ENCODE measurements at regions not wholly inside any gene's neighbourhood (a gene's known extent, or its start where the extent isn't known, plus 50 kb on each side); places are given as distances from the start of the nearest gene placed in this dataset.
A peak's percentile ranks its signal among the peaks of the same experiment; 100 is the strongest.
"Not testable (repeated sequence)": the region's sequence is repeated elsewhere in the genome, so short reads cannot be mapped to it uniquely, and the experiment has no call there.

GRCh38 chr22:25407226-25407858 is 157.1 kb upstream of the GRK3 start:
- H3K36me3 ChIP-seq (ENCODE audit: insufficient read depth, low read length), result no peaks in the 10 kb centered on the region
- no peak overlapping the region for H3K4me3 ChIP-seq (ENCODE audit: low read length)
- H3K27me3 ChIP-seq (ENCODE audit: insufficient read depth, low read length), result no peaks in the 10 kb centered on the region
- peaks cover 30% of the 10 kb centered on the region for H3K4me1 ChIP-seq (ENCODE audit: insufficient read depth, low read length)
- H2AFZ ChIP-seq (ENCODE audit: low read depth, low read length), result no peak overlapping the region
- no peaks in the 10 kb centered on the region for H3K9me3 ChIP-seq (ENCODE audit: low read length)

GRCh38 chr22:25407859-25408229 is 156.6 kb upstream of the GRK3 start:
- H2AFZ ChIP-seq (ENCODE audit: low read depth, low read length), result no peak overlapping the region
- no peaks in the 10 kb centered on the region for H3K36me3 ChIP-seq (ENCODE audit: insufficient read depth, low read length)
- H3K4me3 ChIP-seq (ENCODE audit: low read length), result no peak overlapping the region
- H3K4me1 ChIP-seq (ENCODE audit: insufficient read depth, low read length), result peaks cover 30% of the 10 kb centered on the region
- no peaks in the 10 kb centered on the region for H3K9me3 ChIP-seq (ENCODE audit: low read length)
- no peaks in the 10 kb centered on the region for H3K27me3 ChIP-seq (ENCODE audit: insufficient read depth, low read length)

GRCh38 chr22:25409240-25409639 is 155.2 kb upstream of the GRK3 start:
- no peak overlapping the region for H2AFZ ChIP-seq (ENCODE audit: low read depth, low read length)
- H3K36me3 ChIP-seq (ENCODE audit: insufficient read depth, low read length), result no peaks in the 10 kb centered on the region
- peaks cover 6% of the 10 kb centered on the region for H3K9me3 ChIP-seq (ENCODE audit: low read length)
- H3K27me3 ChIP-seq (ENCODE audit: insufficient read depth, low read length), result no peaks in the 10 kb centered on the region
- no peak overlapping the region for H3K4me3 ChIP-seq (ENCODE audit: low read length)
- peaks cover 16% of the 10 kb centered on the region for H3K4me1 ChIP-seq (ENCODE audit: insufficient read depth, low read length)

GRCh38 chr22:25410849-25411248 is 153.6 kb upstream of the GRK3 start:
- Histone ChIP-seq H3K4me1 (ENCODE audit: insufficient read depth, low read length) (peaks cover 10% of the 10 kb centered on the region), H3K27me3 (ENCODE audit: insufficient read depth, low read length) (peaks cover 5% of the 10 kb centered on the region), H3K36me3 (ENCODE audit: insufficient read depth, low read length) (no peaks in the 10 kb centered on the region), H3K4me3 (ENCODE audit: low read length) (no peak overlapping the region), H3K9me3 (ENCODE audit: low read length) (peaks cover 6% of the 10 kb centered on the region), H2AFZ (ENCODE audit: low read depth, low read length) (no peak overlapping the region)

GRCh38 chr22:25413620-25414019 is 150.9 kb upstream of the GRK3 start:
- Histone ChIP-seq H3K9me3 (ENCODE audit: low read length) (peaks cover 6% of the 10 kb centered on the region), H3K27me3 (ENCODE audit: insufficient read depth, low read length) (peaks cover 11% of the 10 kb centered on the region), H3K36me3 (ENCODE audit: insufficient read depth, low read length) (no peaks in the 10 kb centered on the region), H3K4me3 (ENCODE audit: low read length) (no peak overlapping the region), H2AFZ (ENCODE audit: low read depth, low read length) (no peak overlapping the region), H3K4me1 (ENCODE audit: insufficient read depth, low read length) (no peaks in the 10 kb centered on the region)

GRCh38 chr22:25415731-25416130 is 148.7 kb upstream of the GRK3 start:
- H3K9me3 ChIP-seq (ENCODE audit: low read length); H2AFZ ChIP-seq (ENCODE audit: low read depth, low read length); H3K36me3 ChIP-seq (ENCODE audit: insufficient read depth, low read length); H3K4me1 ChIP-seq (ENCODE audit: insufficient read depth, low read length); H3K4me3 ChIP-seq (ENCODE audit: low read length): not testable (repeated sequence)
- H3K27me3 ChIP-seq (ENCODE audit: insufficient read depth, low read length), result peaks cover 25% of the 10 kb centered on the region

GRCh38 chr22:25417826-25418225 is 146.6 kb upstream of the GRK3 start:
- H3K4me1 ChIP-seq (ENCODE audit: insufficient read depth, low read length); H3K36me3 ChIP-seq (ENCODE audit: insufficient read depth, low read length); H3K9me3 ChIP-seq (ENCODE audit: low read length); H3K4me3 ChIP-seq (ENCODE audit: low read length); H2AFZ ChIP-seq (ENCODE audit: low read depth, low read length): not testable (repeated sequence)
- H3K27me3 ChIP-seq (ENCODE audit: insufficient read depth, low read length), result peaks cover 45% of the 10 kb centered on the region

- peaks cover 8% of the 10 kb centered on the region for H3K4me1 ChIP-seq (ENCODE audit: insufficient read depth, low read length)
- no peak overlapping the region for H2AFZ ChIP-seq (ENCODE audit: low read depth, low read length)
- H3K9me3 ChIP-seq (ENCODE audit: low read length), result no peaks in the 10 kb centered on the region
- H3K27me3 ChIP-seq (ENCODE audit: insufficient read depth, low read length), result peaks cover 48% of the 10 kb centered on the region
- H3K4me3 ChIP-seq (ENCODE audit: low read length), result no peak overlapping the region
- H3K36me3 ChIP-seq (ENCODE audit: insufficient read depth, low read length), result no peaks in the 10 kb centered on the region
Measured at GRCh38 chr22:25419247-25420113, 145.0 kb upstream of the GRK3 start.

- not testable (repeated sequence) for H2AFZ ChIP-seq (ENCODE audit: low read depth, low read length); H3K4me3 ChIP-seq (ENCODE audit: low read length); H3K4me1 ChIP-seq (ENCODE audit: insufficient read depth, low read length); H3K36me3 ChIP-seq (ENCODE audit: insufficient read depth, low read length); H3K9me3 ChIP-seq (ENCODE audit: low read length)
- H3K27me3 ChIP-seq (ENCODE audit: insufficient read depth, low read length), result peaks cover 46% of the 10 kb centered on the region
Measured at GRCh38 chr22:25420114-25420441, 144.4 kb upstream of the GRK3 start.

- no peak overlapping the region for H3K4me3 ChIP-seq (ENCODE audit: low read length)
- peaks cover 43% of the 10 kb centered on the region for H3K27me3 ChIP-seq (ENCODE audit: insufficient read depth, low read length)
- no peaks in the 10 kb centered on the region for H3K36me3 ChIP-seq (ENCODE audit: insufficient read depth, low read length)
- H3K9me3 ChIP-seq (ENCODE audit: low read length), result no peaks in the 10 kb centered on the region
- H3K4me1 ChIP-seq (ENCODE audit: insufficient read depth, low read length), result peaks cover 8% of the 10 kb centered on the region
- no peak overlapping the region for H2AFZ ChIP-seq (ENCODE audit: low read depth, low read length)
Measured at GRCh38 chr22:25420471-25420924, 144.0 kb upstream of the GRK3 start.

GRCh38 chr22:25420925-25421904 is 143.3 kb upstream of the GRK3 start:
- peak overlapping the region; percentile 41 for H3K4me3 ChIP-seq (ENCODE audit: low read length)
- no peaks in the 10 kb centered on the region for H3K9me3 ChIP-seq (ENCODE audit: low read length)
- no peaks in the 10 kb centered on the region for H3K36me3 ChIP-seq (ENCODE audit: insufficient read depth, low read length)
- peaks cover 43% of the 10 kb centered on the region for H3K27me3 ChIP-seq (ENCODE audit: insufficient read depth, low read length)
- H3K4me1 ChIP-seq (ENCODE audit: insufficient read depth, low read length), result peaks cover 8% of the 10 kb centered on the region
- peak overlapping the region; percentile 70 for H2AFZ ChIP-seq (ENCODE audit: low read depth, low read length)

GRCh38 chr22:25426530-25427308 is 137.8 kb upstream of the GRK3 start:
- not testable (repeated sequence) for H2AFZ ChIP-seq (ENCODE audit: low read depth, low read length); H3K4me3 ChIP-seq (ENCODE audit: low read length); H3K9me3 ChIP-seq (ENCODE audit: low read length); H3K36me3 ChIP-seq (ENCODE audit: insufficient read depth, low read length); H3K4me1 ChIP-seq (ENCODE audit: insufficient read depth, low read length)
- peaks cover 13% of the 10 kb centered on the region for H3K27me3 ChIP-seq (ENCODE audit: insufficient read depth, low read length)
